ENCODE measurements at regions not wholly inside any gene's neighbourhood (a gene's known extent, or its start where the extent isn't known, plus 50 kb on each side); places are given as distances from the start of the nearest gene placed in this dataset.

DNA sequence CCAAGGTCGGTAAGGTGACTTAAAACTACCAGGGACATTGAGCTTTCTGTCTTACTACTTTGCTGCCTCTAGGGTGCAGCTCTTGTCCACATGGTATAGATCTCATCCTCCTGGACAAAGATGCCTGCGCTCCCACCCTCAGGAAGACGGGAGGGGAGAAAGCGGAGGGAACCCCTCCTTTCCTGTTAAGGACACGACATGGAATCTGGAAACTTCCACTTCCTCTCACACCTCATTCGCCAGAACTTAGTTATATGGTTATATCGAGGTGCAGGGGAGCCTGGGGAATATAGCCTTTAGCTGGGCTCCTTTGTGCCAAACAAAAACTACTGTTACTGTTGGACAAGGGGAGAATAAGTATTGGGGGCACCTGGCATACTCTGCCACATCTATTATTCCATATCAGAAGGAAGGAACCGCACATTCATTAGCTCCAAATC is 224.3 kb upstream of the TSHZ2 start:
- ChIA-PET CTCF (no interaction called here), POLR2A (no interaction called here)

DNA sequence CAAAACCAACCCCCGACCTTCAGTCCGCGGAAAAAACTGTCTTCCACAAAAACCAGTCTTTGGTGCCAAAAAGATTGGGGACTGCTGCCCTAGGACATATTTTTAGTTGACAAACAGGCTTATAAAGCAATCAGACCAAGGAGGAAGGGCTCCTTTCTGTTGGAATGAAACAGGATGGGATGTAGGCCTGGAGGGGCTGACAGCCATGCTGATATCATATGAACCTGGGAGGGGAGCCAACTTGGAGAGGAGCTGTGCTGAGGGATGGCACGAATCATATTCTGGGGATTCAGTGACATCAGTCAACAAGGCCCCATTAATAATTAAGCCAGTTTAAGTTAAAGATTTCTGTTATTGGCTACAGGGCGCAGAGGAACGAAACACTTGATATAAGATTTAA is 225.4 kb upstream of the TSHZ2 start:
- POLR2A ChIA-PET: no interaction called here
- CTCF ChIA-PET: no interaction called here

DNA sequence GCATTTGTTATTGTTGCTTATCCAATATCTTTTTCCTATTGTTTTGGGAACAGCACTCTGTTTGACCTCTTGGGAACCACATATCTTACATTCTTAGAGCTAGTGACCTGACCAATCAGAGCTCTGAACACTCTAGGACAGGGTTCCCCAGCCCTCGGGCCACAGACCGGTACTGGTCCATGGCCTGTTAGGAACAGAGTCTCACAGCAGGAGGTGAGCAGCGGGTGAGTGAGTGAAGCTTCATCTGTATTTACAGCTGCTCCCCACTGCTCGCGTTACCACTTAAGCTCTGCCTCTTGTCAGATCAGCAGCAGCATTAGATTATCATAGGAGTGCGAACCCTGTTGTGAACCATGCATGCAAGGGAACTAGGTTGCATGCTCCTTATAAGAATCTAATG is 226.0 kb upstream of the TSHZ2 start:
- ChIA-PET CTCF (no interaction called here), POLR2A (no interaction called here)

DNA sequence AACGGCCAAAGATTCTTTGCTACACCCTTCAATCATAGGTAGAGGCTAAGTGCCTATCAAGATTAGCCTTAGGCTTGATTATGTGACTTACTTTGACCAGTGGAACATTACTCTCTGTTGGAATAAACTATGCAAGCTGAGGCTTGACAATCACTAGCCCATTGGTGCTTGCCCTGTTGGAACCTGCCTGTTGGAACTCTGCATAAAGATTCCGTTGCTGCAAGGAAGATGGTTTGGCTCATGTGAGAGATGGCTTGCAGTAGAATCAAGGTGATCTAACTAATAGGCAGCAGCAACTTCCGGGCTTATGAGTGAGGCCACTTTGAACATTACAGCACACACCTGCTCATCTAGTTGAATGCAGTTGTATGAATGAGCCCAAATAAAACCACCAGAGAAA is 227.7 kb upstream of the TSHZ2 start:
- ChIA-PET CTCF (no interaction called here), POLR2A (no interaction called here)

- CTCF ChIA-PET: no interaction called here
- POLR2A ChIA-PET: no interaction called here
These were observed 234.1 kb upstream of the TSHZ2 start for GRCh38 chr20:52738081-52738480.

DNA sequence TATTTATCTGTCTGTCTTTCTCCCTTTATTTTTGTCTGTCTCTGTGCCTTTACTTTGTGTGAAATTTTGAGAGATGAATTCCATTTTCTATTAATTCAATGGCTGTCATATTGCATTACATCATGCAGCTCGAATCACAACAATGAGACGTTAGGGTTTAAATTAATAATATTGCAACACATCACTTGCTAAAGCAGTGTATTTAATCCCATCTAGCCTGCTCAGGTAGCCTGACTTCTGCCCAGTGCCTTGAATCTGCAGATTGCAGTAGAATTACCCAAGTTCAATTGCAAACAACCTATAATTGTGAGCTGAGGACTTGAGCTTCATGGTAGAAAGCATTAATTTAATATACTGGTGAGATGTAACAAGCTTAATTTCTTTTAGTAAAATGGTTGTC is 235.7 kb upstream of the TSHZ2 start:
- ChIA-PET POLR2A (no interaction called here), CTCF (no interaction called here)

DNA sequence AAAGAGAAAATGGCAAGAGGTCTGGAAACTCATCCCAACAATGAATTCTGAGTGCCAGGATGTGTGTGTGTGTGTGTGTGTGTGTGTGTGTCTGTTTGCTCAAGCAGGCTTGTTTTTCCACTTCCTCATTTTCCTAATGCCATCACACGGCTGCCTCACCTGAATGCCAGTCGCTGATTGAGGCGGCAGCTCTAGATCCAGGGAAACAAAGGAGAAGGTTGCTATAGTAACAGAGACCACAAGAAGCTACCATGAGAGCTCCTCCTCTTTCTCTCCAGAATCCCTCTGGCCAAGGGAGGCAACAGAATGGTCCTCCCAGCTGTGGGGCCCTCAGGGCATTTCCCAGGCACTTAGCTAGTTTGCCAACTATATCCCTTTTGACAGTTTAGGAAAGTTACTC is 241.1 kb upstream of the TSHZ2 start:
- POLR2A ChIA-PET: no interaction called here
- CTCF ChIA-PET: no interaction called here

DNA sequence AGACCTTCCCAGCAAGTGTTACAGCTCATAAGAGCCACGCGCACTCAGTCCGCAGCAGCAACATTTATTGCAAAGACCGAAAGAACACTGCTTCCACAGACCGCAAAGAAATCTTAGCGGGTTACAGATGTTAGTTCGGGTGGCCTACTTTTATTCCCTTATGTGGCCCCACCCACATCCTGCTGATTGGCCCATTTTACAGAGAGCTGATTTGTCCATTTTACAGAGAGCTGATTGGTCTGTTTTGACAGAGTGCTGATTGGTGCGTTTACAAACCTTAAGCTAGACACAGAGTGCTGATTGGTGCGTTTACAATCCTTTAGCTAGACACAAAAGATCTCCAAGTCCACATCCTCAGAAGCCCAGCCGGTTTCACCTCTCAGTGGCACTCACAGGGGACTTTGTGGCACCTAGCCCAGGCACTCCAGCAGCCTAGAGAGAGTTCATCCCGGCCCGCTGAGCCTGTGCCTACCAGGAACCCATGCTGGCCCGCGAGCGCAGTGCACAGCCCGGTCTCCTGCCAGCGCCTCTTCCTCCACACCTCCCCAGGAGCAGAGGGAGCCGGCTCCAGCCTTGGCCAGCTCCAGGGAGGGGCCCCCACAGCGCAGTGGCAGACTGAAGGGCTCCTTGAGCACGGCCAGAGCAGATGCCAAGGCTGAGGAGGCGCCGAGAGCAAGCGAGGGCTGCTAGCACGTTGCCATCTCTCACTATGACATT is 244.3 kb upstream of the TSHZ2 start:
- POLR2A ChIA-PET: no interaction called here
- CTCF ChIA-PET: no interaction called here

DNA sequence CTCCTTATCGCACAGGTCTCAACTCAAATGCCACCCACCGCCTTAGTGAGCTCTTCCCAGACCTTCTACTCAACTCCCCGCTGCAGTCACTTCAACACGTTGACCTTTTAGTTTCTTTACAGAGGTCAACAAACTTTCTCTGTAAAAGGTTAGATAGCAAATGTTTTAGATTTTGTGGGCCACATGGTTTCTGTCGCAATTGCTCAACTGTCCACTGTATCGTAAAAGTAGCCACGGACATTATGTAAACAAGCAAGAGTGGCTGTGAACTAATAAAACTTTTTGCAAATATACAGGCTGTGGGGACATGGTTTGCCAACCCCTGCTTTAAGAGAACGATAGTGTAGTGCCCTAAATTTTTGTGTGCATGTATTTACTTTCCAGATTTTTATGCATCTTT is 247.6 kb upstream of the TSHZ2 start:
- CTCF ChIA-PET: no interaction called here

DNA sequence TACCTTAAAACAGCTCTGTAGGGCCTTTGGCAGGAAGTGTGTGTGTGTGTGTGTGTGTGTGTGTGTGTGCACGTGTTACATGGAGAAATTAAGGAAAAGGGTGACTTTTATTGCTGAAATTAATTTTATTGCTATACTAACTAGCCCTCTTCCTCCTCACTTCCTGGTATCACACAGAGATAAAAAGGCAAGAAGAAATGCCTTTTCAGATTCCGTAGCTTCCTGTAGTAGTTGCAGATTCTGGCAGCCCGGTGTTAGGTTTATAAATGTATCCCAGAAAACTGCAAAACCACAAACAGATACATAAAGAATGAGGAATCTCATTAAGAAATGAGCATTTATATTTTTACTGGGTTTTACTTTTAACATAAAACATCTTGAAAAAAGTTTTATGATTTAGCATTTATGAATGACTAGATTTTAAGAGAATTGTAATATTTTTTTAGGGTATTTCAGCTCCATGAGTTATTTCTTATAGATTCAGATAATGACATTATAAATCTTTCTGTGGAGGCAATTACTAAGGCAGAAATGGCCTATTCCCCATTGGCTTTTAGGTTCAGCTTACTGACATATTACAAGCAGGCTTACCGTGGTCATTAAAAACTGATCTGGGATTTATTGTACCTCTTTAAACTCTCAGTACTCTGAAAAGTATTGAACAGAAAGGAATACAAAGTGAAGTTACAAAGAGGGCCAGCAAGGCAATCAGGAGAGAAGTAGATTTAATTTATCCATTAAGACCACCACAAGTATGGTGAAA is 249.1 kb upstream of the TSHZ2 start:
- ChIA-PET POLR2A (no interaction called here), CTCF (no interaction called here)

More for the DNA sequence above, 247.6 kb upstream of the TSHZ2 start:
- POLR2A ChIA-PET: no interaction called here

- CTCF ChIA-PET: interaction anchor here (0.5 kb wide), 1 partner anchor 916 kb away, joined by 4 read pairs; no protein-coding TSS in a partner anchor
- POLR2A ChIA-PET: no interaction called here
These were observed 264.0 kb upstream of the TSHZ2 start for GRCh38 chr20:52708137-52708536.

DNA sequence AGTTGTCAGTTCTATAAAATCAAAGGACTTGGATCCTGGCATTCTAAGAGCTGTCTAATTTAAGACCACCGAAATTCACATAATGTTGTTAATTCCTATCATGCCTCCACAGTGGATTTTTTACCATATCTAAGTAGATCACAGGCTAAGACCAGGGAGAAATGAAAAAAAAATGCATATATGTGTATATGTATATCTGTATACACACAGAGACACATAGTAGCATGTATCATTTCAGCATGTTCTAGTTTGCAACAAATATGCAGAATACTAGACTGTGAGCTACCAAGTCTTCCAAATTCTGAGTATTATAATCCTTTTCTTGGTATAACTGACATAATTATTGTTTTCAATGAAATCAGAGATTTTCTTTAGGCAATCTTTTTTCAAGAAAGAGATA is 267.6 kb upstream of the TSHZ2 start:
- CTCF ChIA-PET: no interaction called here

GRCh38 chr20:52688345-52688744 is 283.8 kb upstream of the TSHZ2 start:
- ChIA-PET CTCF (no interaction called here), POLR2A (no interaction called here)

More for the DNA sequence above, 267.6 kb upstream of the TSHZ2 start:
- POLR2A ChIA-PET: no interaction called here

DNA sequence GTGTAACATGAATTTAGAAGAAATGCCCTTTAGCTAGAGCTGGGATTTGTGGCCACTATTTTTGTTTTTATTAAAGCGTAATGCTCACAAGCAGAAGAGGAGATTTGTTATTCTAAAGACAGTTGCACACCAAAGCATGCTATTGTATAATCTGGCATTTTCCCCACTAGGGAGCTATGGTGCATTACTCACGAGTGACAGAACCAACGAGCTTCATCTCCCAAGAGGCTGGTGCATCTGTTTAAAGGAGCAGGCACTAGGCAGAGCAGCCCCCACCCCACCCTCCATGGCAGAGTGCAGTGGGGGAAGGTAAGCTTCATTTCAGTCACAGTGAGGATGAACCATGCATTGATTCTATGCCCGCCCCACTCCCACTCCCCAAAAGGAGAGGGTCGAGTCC is 287.3 kb upstream of the TSHZ2 start:
- ChIA-PET CTCF (no interaction called here), POLR2A (no interaction called here)

DNA sequence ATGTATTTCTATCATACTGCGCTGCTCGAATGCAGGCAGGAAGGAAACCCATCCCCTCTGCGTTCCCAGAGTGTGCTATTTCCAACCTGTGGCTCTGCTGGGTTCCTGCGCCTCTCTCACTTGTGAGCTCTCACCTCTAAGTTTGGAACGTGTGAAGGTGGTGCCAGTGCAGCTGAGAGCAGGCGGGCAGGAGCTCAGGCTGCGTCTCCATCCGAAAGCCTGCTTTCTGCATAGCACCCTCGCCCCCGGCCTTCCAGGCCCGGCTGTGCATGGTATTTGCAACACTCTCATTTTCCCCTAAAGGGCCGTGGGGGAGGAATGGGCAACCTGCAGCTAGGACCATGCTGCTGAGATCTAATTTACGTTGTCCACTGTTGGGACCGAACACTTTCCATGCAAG is 288.0 kb upstream of the TSHZ2 start:
- CTCF ChIA-PET: interaction anchor here (0.6 kb wide), 1 partner anchor 323 kb away, joined by 3 read pairs; no protein-coding TSS in a partner anchor
- POLR2A ChIA-PET: no interaction called here

DNA sequence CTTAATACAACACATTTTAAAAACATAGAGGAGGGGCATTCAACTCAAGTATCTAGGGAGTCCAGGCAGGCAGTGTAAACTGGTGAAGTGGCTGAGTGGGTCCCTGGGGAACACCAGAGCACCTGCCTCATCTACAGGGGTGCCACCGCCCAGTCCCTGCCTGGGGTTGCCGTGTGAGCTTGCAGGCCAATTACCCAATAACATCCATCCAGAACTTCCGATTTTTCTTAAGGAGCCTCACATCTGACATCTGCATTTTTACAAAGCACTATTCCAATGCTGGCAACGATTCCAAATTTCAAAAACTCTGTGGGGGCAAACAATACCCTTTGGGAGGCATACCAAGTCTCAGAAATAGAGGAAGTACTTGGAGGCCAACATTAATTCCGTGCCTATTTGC is 288.4 kb upstream of the TSHZ2 start:
- POLR2A ChIA-PET: no interaction called here
- CTCF ChIA-PET: interaction anchor here (0.6 kb wide), 1 partner anchor 323 kb away, joined by 3 read pairs; no protein-coding TSS in a partner anchor

- POLR2A ChIA-PET: no interaction called here
- CTCF ChIA-PET: no interaction called here
These were observed 289.9 kb upstream of the TSHZ2 start for GRCh38 chr20:52682237-52682636.

DNA sequence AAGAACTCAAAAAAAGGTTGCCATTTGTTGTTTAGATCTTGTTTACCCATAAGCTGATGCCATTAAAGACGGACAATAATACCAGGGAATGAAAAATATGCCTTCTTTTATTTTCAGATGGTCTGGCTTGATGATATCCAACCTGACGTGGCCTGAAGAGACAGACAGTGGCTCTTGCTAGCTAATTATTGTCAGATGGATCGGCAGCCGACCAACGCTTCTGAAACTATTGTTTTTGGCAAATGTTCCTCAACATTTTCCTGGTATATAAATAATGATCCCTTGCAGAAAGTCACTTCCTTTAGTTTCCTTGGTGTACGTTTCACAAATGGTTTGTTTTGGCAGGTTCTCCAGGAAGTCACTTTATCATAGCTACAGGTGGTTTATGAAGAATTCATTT is 290.9 kb upstream of the TSHZ2 start:
- ChIA-PET POLR2A (no interaction called here), CTCF (no interaction called here)

- ChIA-PET CTCF (no interaction called here), POLR2A (no interaction called here)
These were observed 294.9 kb upstream of the TSHZ2 start for GRCh38 chr20:52677216-52677615.

- ChIA-PET CTCF (no interaction called here), POLR2A (no interaction called here)
These were observed 295.7 kb upstream of the TSHZ2 start for GRCh38 chr20:52676283-52676995.

GRCh38 chr20:52675375-52675774 is 296.8 kb upstream of the TSHZ2 start:
- POLR2A ChIA-PET: no interaction called here
- CTCF ChIA-PET: no interaction called here

All from activated CD8-positive, alpha-beta memory T cell treated with anti-CD3 and anti-CD28 coated beads for 36 hours (primary cell).